PC-9 (cell line): ENCODE measurements at regions not wholly inside any gene's neighbourhood (a gene's known extent, or its start where the extent isn't known, plus 50 kb on each side); places are given as distances from the start of the nearest gene placed in this dataset.

Experiments used
- BruUV-seq: library from RNA; stranded (reverse); fragments of 400-500 nt; replicated peaks from 2 replicates; lab custom pipeline; 2021; lab: Mats Ljungman, UMichigan
- CTCF ChIA-PET: fragments of 300-600 bp; sonication (Branson Sonifier 250); formaldehyde crosslinking; loops from one replicate; lab custom pipeline; 2022; ENCODE audit warnings: antibody characterized with exemption; lab: Charles Lee
- POLR2A ChIA-PET: fragments of 300-600 bp; sonication (Branson Sonifier 250); formaldehyde crosslinking; loops from one replicate; lab custom pipeline; 2022; ENCODE audit warnings: antibody characterized with exemption; ENCODE audit not compliant: unreplicated experiment; lab: Charles Lee
- DNase-seq, 2 experiments: peaks; one replicate each; pipeline versions ENCODE4 v3.0.0 to v3.0.0-alpha.2; 2015 to 2022; ENCODE audit warnings: mixed read lengths in 1 of 2
- H2AFZ ChIP-seq: fragments of 200-600 bp; sonication (generic); 2 replicates; pipeline ENCODE4 v1.8.1; 2017; ENCODE audit warnings: antibody characterized with exemption
- H3F3A ChIP-seq: fragments of 200-600 bp; sonication (generic); 2 replicates; pipeline ENCODE4 v1.8.1; 2017; ENCODE audit warnings: antibody characterized with exemption, mild to moderate bottlenecking, low read depth; ENCODE audit not compliant: insufficient read depth
- H3K27ac ChIP-seq: fragments of 200-600 bp; sonication (generic); 2 replicates; pipeline ENCODE4 v1.6.1; 2016; ENCODE audit warnings: mixed run types
- H3K27me3 ChIP-seq: fragments of 200-600 bp; sonication (generic); 2 replicates; pipeline ENCODE4 v1.6.1; 2016; ENCODE audit warnings: low read depth, mixed run types; ENCODE audit not compliant: insufficient read depth
- H3K36me3 ChIP-seq: fragments of 200-600 bp; sonication (generic); 2 replicates; pipeline ENCODE4 v1.6.1; 2016; ENCODE audit warnings: low read depth, mixed run types
- H3K4me1 ChIP-seq: fragments of 200-600 bp; sonication (generic); replicated peaks from 2 replicates; pipeline ENCODE4 v1.6.1; 2016; ENCODE audit warnings: mixed run types; ENCODE audit not compliant: insufficient read depth
- H3K4me2 ChIP-seq: fragments of 200-600 bp; sonication (generic); 2 replicates; pipeline ENCODE4 v1.6.1; 2017; ENCODE audit warnings: mixed run types
- H3K4me3 ChIP-seq: fragments of 200-600 bp; sonication (generic); 2 replicates; pipeline ENCODE4 v1.6.1; 2016; ENCODE audit warnings: mixed run types
- H3K79me2 ChIP-seq: fragments of 200-600 bp; sonication (generic); 2 replicates; pipeline ENCODE4 v1.6.1; 2017; ENCODE audit warnings: low read depth, mixed run types
- H3K9me2 ChIP-seq: fragments of 200-600 bp; sonication (generic); 2 replicates; pipeline ENCODE4 v1.8.1; 2017; ENCODE audit warnings: mild to moderate bottlenecking; ENCODE audit not compliant: insufficient read depth
- H3K9me3 ChIP-seq: fragments of 200-600 bp; sonication (generic); 2 replicates; pipeline ENCODE4 v1.8.1; 2016; ENCODE audit warnings: low read depth; ENCODE audit not compliant: insufficient read depth
- H4K20me1 ChIP-seq: fragments of 200-600 bp; sonication (generic); 2 replicates; pipeline ENCODE4 v1.8.1; 2017; ENCODE audit not compliant: insufficient read depth
- EZH2 ChIP-seq: fragments of 200-600 bp; sonication (generic); IDR thresholded peaks from 2 replicates; pipeline ENCODE4 v1.8.0; 2017; ENCODE audit warnings: antibody characterized with exemption, low read depth
- intact Hi-C: fragments of 100-400 bp; cut with micrococcal nuclease; formaldehyde crosslinking; loops from one replicate; pipeline ENCODE4 v1.10.0; 2022; ENCODE audit not compliant: unreplicated experiment
- TF ChIP-seq, protein P1 (sequence below): fragments of 200-600 bp; sonication (generic); conservative IDR thresholded peaks from 2 replicates; pipeline ENCODE4 v1.6.1; 2017; ENCODE audit warnings: mixed run types, antibody characterized with exemption, mild to moderate bottlenecking, moderate library complexity

GRCh38 chr6:6728169-6728941 lies 139.8 kb downstream of the LY86 start:
- Histone ChIP-seq H3K27me3 (no peaks in the 10 kb centered on the region), H3K9me3 (no peaks in the 10 kb centered on the region), H3K4me3 (no peak overlapping the region), H3F3A (no peaks in the 10 kb centered on the region), H3K9me2 (no peaks in the 10 kb centered on the region), H3K4me2 (no peak overlapping the region), H2AFZ (no peak overlapping the region), H4K20me1 (no peaks in the 10 kb centered on the region), H3K27ac (no peak overlapping the region), H3K4me1 (peaks cover 14% of the 10 kb centered on the region), H3K79me2 (no peaks in the 10 kb centered on the region), H3K36me3 (no peaks in the 10 kb centered on the region)
- no TSS peak for BruUV-seq
- ChIA-PET CTCF (no interaction called here), POLR2A (no interaction called here)
- intact Hi-C loops, result loop anchor here (10.0 kb wide), 1 partner anchor 326 kb away; no protein-coding TSS in a partner anchor
- TF ChIP-seq EZH2, result no peak
- TF ChIP-seq, protein P1, sequence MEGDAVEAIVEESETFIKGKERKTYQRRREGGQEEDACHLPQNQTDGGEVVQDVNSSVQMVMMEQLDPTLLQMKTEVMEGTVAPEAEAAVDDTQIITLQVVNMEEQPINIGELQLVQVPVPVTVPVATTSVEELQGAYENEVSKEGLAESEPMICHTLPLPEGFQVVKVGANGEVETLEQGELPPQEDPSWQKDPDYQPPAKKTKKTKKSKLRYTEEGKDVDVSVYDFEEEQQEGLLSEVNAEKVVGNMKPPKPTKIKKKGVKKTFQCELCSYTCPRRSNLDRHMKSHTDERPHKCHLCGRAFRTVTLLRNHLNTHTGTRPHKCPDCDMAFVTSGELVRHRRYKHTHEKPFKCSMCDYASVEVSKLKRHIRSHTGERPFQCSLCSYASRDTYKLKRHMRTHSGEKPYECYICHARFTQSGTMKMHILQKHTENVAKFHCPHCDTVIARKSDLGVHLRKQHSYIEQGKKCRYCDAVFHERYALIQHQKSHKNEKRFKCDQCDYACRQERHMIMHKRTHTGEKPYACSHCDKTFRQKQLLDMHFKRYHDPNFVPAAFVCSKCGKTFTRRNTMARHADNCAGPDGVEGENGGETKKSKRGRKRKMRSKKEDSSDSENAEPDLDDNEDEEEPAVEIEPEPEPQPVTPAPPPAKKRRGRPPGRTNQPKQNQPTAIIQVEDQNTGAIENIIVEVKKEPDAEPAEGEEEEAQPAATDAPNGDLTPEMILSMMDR, result no peak
- DNase-seq, result no peak

- no TSS peak for BruUV-seq
- Histone ChIP-seq H3K4me2 (no peak overlapping the region), H3K27ac (no peak overlapping the region), H3K79me2 (no peaks in the 10 kb centered on the region), H3K4me1 (peaks cover 11% of the 10 kb centered on the region), H3F3A (peaks cover 3% of the 10 kb centered on the region; the same call in 1 of the 2 replicates), H3K4me3 (no peak overlapping the region), H3K27me3 (no peaks in the 10 kb centered on the region), H3K9me2 (no peaks in the 10 kb centered on the region), H3K9me3 (no peaks in the 10 kb centered on the region), H4K20me1 (no peaks in the 10 kb centered on the region), H3K36me3 (no peaks in the 10 kb centered on the region), H2AFZ (no peak overlapping the region)
- no peak for TF ChIP-seq EZH2
- TF ChIP-seq, protein P1, result no peak
- intact Hi-C loops, result loop anchor here (5.0 to 10.0 kb wide), 2 partner anchors 72 to 325 kb away; no protein-coding TSS in a partner anchor
- POLR2A ChIA-PET, result no interaction called here
- DNase-seq, result no peak
- CTCF ChIA-PET, result no interaction called here
These were observed 141.5 kb downstream of the LY86 start for GRCh38 chr6:6729971-6730370.

DNA sequence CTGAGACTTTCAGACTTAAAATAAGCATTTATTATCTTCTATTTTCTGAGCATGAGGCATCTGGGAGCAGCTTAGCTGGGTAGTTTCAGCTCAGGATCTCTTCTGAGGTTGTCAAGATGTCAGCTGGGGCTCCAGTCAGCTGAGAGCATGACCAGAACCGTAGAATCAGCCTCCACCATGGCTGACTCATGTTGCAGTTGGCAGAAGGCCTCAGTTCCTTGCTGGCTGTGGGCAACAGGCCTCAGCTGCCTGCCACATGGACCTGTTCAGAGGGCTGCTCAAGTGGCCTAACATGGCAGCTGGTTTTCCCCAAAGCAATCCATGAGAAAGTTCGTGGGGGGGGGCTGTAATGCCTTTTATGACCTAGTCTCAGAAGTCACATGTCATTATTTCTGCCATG lies 142.3 kb downstream of the LY86 start:
- no peak overlapping the region for H2AFZ ChIP-seq
- ChIA-PET POLR2A (no interaction called here), CTCF (interaction anchor here (0.6 kb wide), 1 partner anchor 279 kb away, joined by 4 read pairs; no protein-coding TSS in a partner anchor)
- intact Hi-C loops, result loop anchor here (5.0 kb wide), 1 partner anchor 71 kb away; no protein-coding TSS in a partner anchor
- no peaks in the 10 kb centered on the region for H3K9me2 ChIP-seq
- H3K9me3 ChIP-seq, result no peaks in the 10 kb centered on the region
- BruUV-seq, result no TSS peak
- TF ChIP-seq, protein P1, result no peak
- no peak for TF ChIP-seq EZH2
- H3K4me2 ChIP-seq, result no peak overlapping the region
- no peaks in the 10 kb centered on the region for H3K36me3 ChIP-seq
- H4K20me1 ChIP-seq, result no peaks in the 10 kb centered on the region
- peaks cover 17% of the 10 kb centered on the region for H3K4me1 ChIP-seq
- peaks cover 9% of the 10 kb centered on the region; the same call in 1 of the 2 replicates for H3F3A ChIP-seq
- H3K27me3 ChIP-seq, result no peaks in the 10 kb centered on the region
- H3K4me3 ChIP-seq, result no peak overlapping the region
- no peak overlapping the region for H3K27ac ChIP-seq
- H3K79me2 ChIP-seq, result no peaks in the 10 kb centered on the region
- DNase-seq, result peak in 1 of 2 experiments; percentile 17
